ENCODE measurements at regions not wholly inside any gene's neighbourhood (a gene's known extent, or its start where the extent isn't known, plus 50 kb on each side); places are given as distances from the start of the nearest gene placed in this dataset.

GRCh38 chr17:14460516-14461226 lies 159.8 kb downstream of the HS3ST3B1 start:
- no peak for DNase-seq (ENCODE audit: low spot score)
- POLR2A ChIA-PET = interaction anchor here (0.5 kb wide), 1 partner anchor 85 kb away, joined by 4 read pairs; no protein-coding TSS in a partner anchor
- no peak for ATAC-seq
- H3K4me3 ChIP-seq (replicated peaks in 1 of 3; ENCODE audit: insufficient read depth in 1 of 3, low read depth in 2 of 3, low read length in 3 of 3) = no peak overlapping the region
- H3K4me2 ChIP-seq (ENCODE audit: low read depth, low read length) = no peak overlapping the region
- H3K27me3 ChIP-seq (ENCODE audit: control insufficient read depth in 1 of 2, insufficient read depth in 2 of 2, low read length in 2 of 2) = no peaks in the 10 kb centered on the region
- TF ChIP-seq ZFY (CRISPR knock-in tag; IDR thresholded peaks at IDR 0.05) (no peak), ZNF251 (CRISPR knock-in tag; IDR thresholded peaks at IDR 0.05) (no peak), ZNF530 (CRISPR knock-in tag; IDR thresholded peaks at IDR 0.05; ENCODE audit: low read depth) (no peak), CEBPG (CRISPR knock-in tag; IDR thresholded peaks at IDR 0.05) (no peak), ATF7-NPFF (CRISPR knock-in tag; IDR thresholded peaks at IDR 0.05; ENCODE audit: low read depth) (no peak), SAP130 (CRISPR knock-in tag; IDR thresholded peaks at IDR 0.05; ENCODE audit: low read depth) (no peak), SUZ12 (IDR thresholded peaks at IDR 0.05; ENCODE audit: low read depth, low read length) (no peak), ZBTB2 (CRISPR knock-in tag; IDR thresholded peaks at IDR 0.05; ENCODE audit: low read depth) (no peak), ZNF383 (CRISPR knock-in tag; IDR thresholded peaks at IDR 0.05; ENCODE audit: borderline replicate concordance) (no peak), GLI4 (CRISPR knock-in tag; IDR thresholded peaks at IDR 0.05; ENCODE audit: borderline replicate concordance) (no peak), FLYWCH1 (CRISPR knock-in tag; IDR thresholded peaks at IDR 0.05) (no peak)
- no TSS peak for BruUV-seq (replicated peaks)
- no peaks in the 10 kb centered on the region for H3K9me3 ChIP-seq (ENCODE audit: low read length)
- H3K79me2 ChIP-seq (ENCODE audit: insufficient read depth, low read length) = no peaks in the 10 kb centered on the region
- intact Hi-C loops (cut with micrococcal nuclease; ENCODE audit: unreplicated experiment) (no loop called here), in situ Hi-C loops (cut with HindIII; ENCODE audit: extremely low pct_ligation_motif_present, low pct_unique_long_range_greater_than_20kb) (no loop called here)
- no peaks in the 10 kb centered on the region for H3K4me1 ChIP-seq (ENCODE audit: insufficient read depth, low read length)
- no peak for FAIRE-seq
- H3K27ac ChIP-seq (ENCODE audit: extremely low read length, insufficient read depth, low read length) = no peak overlapping the region
- WGBS (ENCODE audit: low lambda C conversion rate) = 100% methylated on average over 2 of the region's 2 CpGs
- CTCF ChIA-PET (ENCODE audit: low intra/inter-chr PET ratio, low total read pairs) = no interaction called here
- H2AFZ ChIP-seq (ENCODE audit: low read length) = no peak overlapping the region
- H3K36me3 ChIP-seq (replicated peaks in 1 of 2; ENCODE audit: control insufficient read depth in 1 of 2, insufficient read depth in 2 of 2, low read length in 2 of 2) = peaks cover 15 to 52% of the 10 kb centered on the region in 2 experiments
- H3K9ac ChIP-seq (ENCODE audit: insufficient read depth, low read depth, low read length) = no peak overlapping the region
- no peaks in the 10 kb centered on the region for H4K20me1 ChIP-seq (ENCODE audit: insufficient read depth, low read length)

Measured in HepG2 (cell line).